Natural killer cell treated with Interleukin-12 subunit alpha and Interleukin-12 subunit beta and Interleukin-15 and Interleukin-18, amount 100 ng/mL, for 72 hours (primary cell): ENCODE measurements at regions not wholly inside any gene's neighbourhood (a gene's known extent, or its start where the extent isn't known, plus 50 kb on each side); places are given as distances from the start of the nearest gene placed in this dataset.

Experiments used
- ATAC-seq, 2 donors: fragments of 150-1000 bp; cut with Tn5 transposase in 1 of 2; sonication (Bioruptor Pico), chemical (Tn5 transposase) in 1 of 2; 2 replicates each; pipeline ENCODE4 v1.10.0; 2021
- DNase-seq: peaks from one replicate; pipeline ENCODE4 v3.0.0; 2022; ENCODE audit warnings: low spot score
- H3K27ac Mint-ChIP-seq, 2 donors: 1 replicate in 1 of 2; 2 replicates in 1 of 2; pipeline ENCODE4 v1.8.0; 2022; ENCODE audit warnings: mixed read lengths in 2 of 2, mild to moderate bottlenecking in 1 of 2, moderate library complexity in 1 of 2
- H3K27me3 Mint-ChIP-seq, 2 donors: 1 replicate in 1 of 2; 2 replicates in 1 of 2; pipeline ENCODE4 v1.8.0; 2022; ENCODE audit warnings: mixed read lengths in 2 of 2
- H3K36me3 Mint-ChIP-seq: one replicate; pipeline ENCODE4 v1.8.0; 2022; ENCODE audit warnings: mixed read lengths
- H3K4me1 Mint-ChIP-seq, 2 donors: 1 replicate in 1 of 2; 2 replicates in 1 of 2; pipeline ENCODE4 v1.8.0; 2022; ENCODE audit warnings: low read depth in 2 of 2, mixed read lengths in 2 of 2, mild to moderate bottlenecking in 1 of 2
- H3K4me3 Mint-ChIP-seq: one replicate; pipeline ENCODE4 v1.8.0; 2022; ENCODE audit warnings: mixed read lengths
- H3K9me3 Mint-ChIP-seq: 2 replicates; pipeline ENCODE4 v1.8.0; 2022; ENCODE audit warnings: mixed read lengths

DNA sequence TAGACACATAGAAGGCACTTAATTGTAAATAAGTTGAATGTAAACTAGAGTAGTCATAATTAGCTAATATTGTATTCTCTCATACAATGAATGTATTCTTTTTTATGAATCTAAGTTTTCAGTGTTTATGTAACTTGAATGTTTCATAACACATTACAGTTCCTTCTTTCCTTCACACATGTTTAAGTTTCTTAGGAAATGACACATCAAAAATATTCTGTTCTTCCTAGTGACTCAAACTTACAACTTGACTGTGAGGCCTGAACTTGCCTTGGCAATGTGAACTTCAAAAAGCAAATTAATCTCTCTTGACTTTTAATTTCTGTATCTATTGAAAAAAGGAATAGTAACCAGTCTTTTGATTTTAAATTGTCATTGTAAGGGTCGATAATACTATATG is 700.1 kb downstream of the KCNT2 start:
- H3K9me3 Mint-ChIP-seq: no peaks in the 10 kb centered on the region
- ATAC-seq: no peak
- H3K4me1 Mint-ChIP-seq: no peaks in the 10 kb centered on the region

DNA sequence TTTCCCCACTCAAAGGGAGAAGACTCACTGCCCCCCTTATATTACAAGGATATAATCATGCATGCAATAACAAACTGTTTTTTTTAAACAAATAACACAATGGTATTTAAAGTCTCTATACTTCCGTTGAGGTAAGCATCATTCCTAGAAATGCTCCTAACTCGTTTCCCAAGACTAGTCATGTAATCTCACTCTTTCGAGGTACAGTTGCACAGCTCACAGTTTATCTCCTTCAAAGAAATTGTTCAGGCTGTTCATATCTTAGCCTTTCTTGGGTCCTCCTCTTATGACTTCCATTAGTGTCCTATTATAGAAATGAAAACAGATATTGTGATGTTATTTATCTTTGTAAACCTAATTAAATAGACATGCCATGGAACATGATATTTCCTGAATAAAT is 705.0 kb downstream of the KCNT2 start:
- H3K27me3 Mint-ChIP-seq: no peaks in the 10 kb centered on the region
- H3K4me3 Mint-ChIP-seq: no peak overlapping the region
- DNase-seq: no peak
- no peak for ATAC-seq
- peaks cover 3% of the 10 kb centered on the region for H3K9me3 Mint-ChIP-seq
- H3K4me1 Mint-ChIP-seq: no peaks in the 10 kb centered on the region
- no peak overlapping the region for H3K27ac Mint-ChIP-seq
- H3K36me3 Mint-ChIP-seq: no peaks in the 10 kb centered on the region

More for the DNA sequence above, 700.1 kb downstream of the KCNT2 start:
- H3K27me3 Mint-ChIP-seq: no peaks in the 10 kb centered on the region
- no peak overlapping the region for H3K27ac Mint-ChIP-seq
- no peaks in the 10 kb centered on the region for H3K36me3 Mint-ChIP-seq
- DNase-seq: no peak
- no peak overlapping the region for H3K4me3 Mint-ChIP-seq

GRCh38 chr1:195902779-195903178 is 705.5 kb downstream of the KCNT2 start:
- H3K4me3 Mint-ChIP-seq: no peak overlapping the region

GRCh38 chr1:195899762-195900352 is 708.4 kb downstream of the KCNT2 start:
- Mint-ChIP-seq H3K4me3 (no peak overlapping the region), H3K27me3 (no peaks in the 10 kb centered on the region), H3K27ac (no peak overlapping the region), H3K4me1 (no peaks in the 10 kb centered on the region), H3K9me3 (peaks cover 11% of the 10 kb centered on the region), H3K36me3 (no peaks in the 10 kb centered on the region)
- ATAC-seq (no peak), DNase-seq (no peak)

More at GRCh38 chr1:195902779-195903178, 705.5 kb downstream of the KCNT2 start:
- Mint-ChIP-seq H3K36me3 (no peaks in the 10 kb centered on the region), H3K27ac (no peak overlapping the region), H3K4me1 (no peaks in the 10 kb centered on the region), H3K27me3 (no peaks in the 10 kb centered on the region), H3K9me3 (peaks cover 4% of the 10 kb centered on the region)
- ATAC-seq (no peak), DNase-seq (no peak)

DNA sequence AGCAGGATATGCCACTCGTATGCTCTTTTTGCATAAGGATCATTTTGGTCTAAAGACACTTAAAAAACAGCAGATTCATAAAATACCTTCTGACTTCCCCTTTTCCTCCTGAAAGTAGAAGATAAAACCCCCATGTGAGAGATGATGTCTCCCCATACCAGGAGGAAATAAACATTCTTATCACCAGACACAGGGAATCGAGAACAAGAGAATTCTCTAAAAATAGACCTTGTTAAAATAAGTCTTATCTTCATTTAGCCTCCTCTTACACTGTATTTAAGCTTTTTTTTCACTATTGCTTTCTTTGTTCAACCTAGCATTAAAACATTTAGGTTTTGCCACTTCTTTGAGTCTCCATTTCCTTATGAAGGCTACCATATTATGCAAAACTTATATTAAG is 709.3 kb downstream of the KCNT2 start:
- Mint-ChIP-seq H3K27ac (no peak overlapping the region), H3K4me3 (no peak overlapping the region), H3K36me3 (no peaks in the 10 kb centered on the region), H3K4me1 (no peaks in the 10 kb centered on the region), H3K9me3 (peaks cover 13% of the 10 kb centered on the region), H3K27me3 (no peaks in the 10 kb centered on the region)
- DNase-seq: no peak
- no peak for ATAC-seq

- Mint-ChIP-seq H3K27me3 (no peaks in the 10 kb centered on the region), H3K4me1 (no peaks in the 10 kb centered on the region)
Observed at GRCh38 chr1:195898373-195898772, 709.9 kb downstream of the KCNT2 start.

GRCh38 chr1:195897076-195897475 is 711.2 kb downstream of the KCNT2 start:
- H3K27ac Mint-ChIP-seq: no peak overlapping the region
- H3K27me3 Mint-ChIP-seq: no peaks in the 10 kb centered on the region
- H3K4me3 Mint-ChIP-seq: no peak overlapping the region
- ATAC-seq: no peak
- H3K4me1 Mint-ChIP-seq: no peaks in the 10 kb centered on the region
- H3K9me3 Mint-ChIP-seq: peaks cover 16% of the 10 kb centered on the region
- no peak for DNase-seq
- no peaks in the 10 kb centered on the region for H3K36me3 Mint-ChIP-seq

More at GRCh38 chr1:195898373-195898772, 709.9 kb downstream of the KCNT2 start:
- no peak overlapping the region for H3K27ac Mint-ChIP-seq
- no peaks in the 10 kb centered on the region for H3K36me3 Mint-ChIP-seq
- H3K9me3 Mint-ChIP-seq: peaks cover 16% of the 10 kb centered on the region
- ATAC-seq (no peak), DNase-seq (no peak)
- H3K4me3 Mint-ChIP-seq: no peak overlapping the region

DNA sequence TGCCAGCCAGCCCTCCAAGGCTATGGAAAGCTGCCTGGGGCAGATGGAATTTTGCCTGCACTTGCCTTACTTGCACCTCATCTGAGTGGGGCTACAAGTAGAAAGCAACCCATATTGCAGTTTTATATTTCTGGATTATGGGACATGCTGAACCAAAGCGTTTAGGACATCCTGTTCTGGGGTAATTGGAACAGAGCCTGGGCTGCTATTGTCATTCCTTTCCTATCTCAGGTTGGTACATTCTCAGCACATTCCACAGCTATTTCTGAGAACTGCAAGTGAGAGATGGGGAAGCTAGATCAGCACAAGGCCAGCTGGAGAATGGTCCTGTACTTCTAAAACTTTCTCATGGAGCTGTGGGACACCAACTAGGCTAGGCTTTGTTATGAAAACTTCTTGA is 713.8 kb downstream of the KCNT2 start:
- H3K27me3 Mint-ChIP-seq: no peaks in the 10 kb centered on the region
- H3K4me3 Mint-ChIP-seq: no peak overlapping the region
- H3K27ac Mint-ChIP-seq: no peak overlapping the region

DNA sequence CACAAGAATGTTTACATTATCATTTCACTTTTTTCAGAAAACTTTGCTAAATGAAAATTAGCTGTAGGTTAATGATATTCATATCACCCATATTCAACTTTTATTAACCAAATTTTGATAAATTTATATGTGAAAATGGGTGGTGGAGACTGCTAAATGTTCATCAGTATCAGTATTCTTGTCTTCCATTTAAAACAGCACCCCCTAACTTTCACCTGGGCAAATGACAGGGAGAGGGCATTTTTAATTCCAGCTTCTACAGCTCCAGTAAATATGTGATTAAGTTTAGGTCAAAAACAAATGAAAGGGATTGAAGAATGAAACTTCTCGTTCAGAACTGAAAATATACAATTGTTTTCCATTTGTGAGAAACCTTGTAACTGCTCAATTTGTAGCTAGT is 722.2 kb downstream of the KCNT2 start:
- ATAC-seq (no peak), DNase-seq (no peak)
- Mint-ChIP-seq H3K27me3 (no peaks in the 10 kb centered on the region), H3K9me3 (peaks cover 16% of the 10 kb centered on the region), H3K4me1 (no peaks in the 10 kb centered on the region), H3K27ac (no peak overlapping the region), H3K4me3 (no peak overlapping the region), H3K36me3 (peaks cover 11% of the 10 kb centered on the region)

More for the DNA sequence above, 713.8 kb downstream of the KCNT2 start:
- DNase-seq: no peak
- Mint-ChIP-seq H3K36me3 (peaks cover 6% of the 10 kb centered on the region), H3K9me3 (peaks cover 22% of the 10 kb centered on the region), H3K4me1 (no peaks in the 10 kb centered on the region)
- no peak for ATAC-seq

- H3K4me3 Mint-ChIP-seq: no peak overlapping the region
- no peaks in the 10 kb centered on the region for H3K4me1 Mint-ChIP-seq
- ATAC-seq: no peak
- no peaks in the 10 kb centered on the region for H3K27me3 Mint-ChIP-seq
- no peak overlapping the region for H3K27ac Mint-ChIP-seq
- DNase-seq: no peak
- peaks cover 20% of the 10 kb centered on the region for H3K9me3 Mint-ChIP-seq
- H3K36me3 Mint-ChIP-seq: no peaks in the 10 kb centered on the region
Observed at GRCh38 chr1:195878478-195878877, 729.8 kb downstream of the KCNT2 start.

DNA sequence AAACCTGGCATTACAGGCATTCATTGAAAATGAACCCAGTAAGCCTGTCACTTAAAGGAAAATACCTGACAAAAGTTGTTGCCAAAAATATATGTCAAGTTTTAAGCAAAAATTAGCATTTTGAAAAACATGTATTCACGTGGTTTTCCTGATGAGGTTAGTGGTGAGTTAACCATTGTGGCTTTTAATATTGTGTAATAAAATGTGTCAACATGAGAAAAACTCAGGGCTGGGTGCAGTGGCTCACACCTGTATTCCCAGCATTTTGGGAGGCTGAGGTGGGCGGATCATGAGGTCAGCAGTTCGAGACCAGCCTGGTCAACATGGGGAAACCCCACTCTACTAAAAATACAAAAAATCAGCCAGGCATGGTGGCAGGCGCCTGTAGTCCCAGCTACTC is 731.4 kb downstream of the KCNT2 start:
- Mint-ChIP-seq H3K4me1 (no peaks in the 10 kb centered on the region), H3K9me3 (peaks cover 24% of the 10 kb centered on the region)

DNA sequence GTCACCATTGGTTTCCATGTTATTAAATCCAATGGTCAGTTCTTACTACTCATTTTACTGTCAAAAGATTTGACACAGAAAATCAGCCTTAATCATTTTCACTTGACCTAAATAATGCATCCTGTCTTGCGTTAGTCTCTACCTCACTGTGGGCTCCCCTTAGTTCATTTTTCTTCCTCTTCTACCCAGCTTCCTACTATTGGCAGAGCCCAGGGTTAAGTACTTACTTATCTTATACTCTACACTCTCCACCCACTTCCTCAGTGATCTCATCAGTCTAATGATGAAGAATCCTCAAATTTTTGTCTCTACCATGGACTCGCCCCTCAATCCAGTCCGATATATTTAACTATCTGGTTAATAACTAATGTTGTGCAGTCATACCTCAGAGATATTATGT is 735.9 kb downstream of the KCNT2 start:
- no peaks in the 10 kb centered on the region for H3K36me3 Mint-ChIP-seq
- DNase-seq: no peak
- ATAC-seq: no peak
- no peaks in the 10 kb centered on the region for H3K4me1 Mint-ChIP-seq
- H3K4me3 Mint-ChIP-seq: no peak overlapping the region
- no peaks in the 10 kb centered on the region for H3K27me3 Mint-ChIP-seq
- no peak overlapping the region for H3K27ac Mint-ChIP-seq
- H3K9me3 Mint-ChIP-seq: peaks cover 22% of the 10 kb centered on the region

More for the DNA sequence above, 731.4 kb downstream of the KCNT2 start:
- no peak for DNase-seq
- H3K27ac Mint-ChIP-seq: no peak overlapping the region
- H3K36me3 Mint-ChIP-seq: no peaks in the 10 kb centered on the region
- H3K4me3 Mint-ChIP-seq: no peak overlapping the region
- no peaks in the 10 kb centered on the region for H3K27me3 Mint-ChIP-seq
- no peak for ATAC-seq

- Mint-ChIP-seq H3K36me3 (no peaks in the 10 kb centered on the region), H3K27me3 (no peaks in the 10 kb centered on the region), H3K4me3 (no peak overlapping the region), H3K27ac (no peak overlapping the region), H3K4me1 (no peaks in the 10 kb centered on the region), H3K9me3 (peaks cover 13% of the 10 kb centered on the region)
- no peak for ATAC-seq
- DNase-seq: no peak
Observed at GRCh38 chr1:195867638-195868037, 740.6 kb downstream of the KCNT2 start.

GRCh38 chr1:195866781-195867222 is 741.4 kb downstream of the KCNT2 start:
- Mint-ChIP-seq H3K27me3 (no peaks in the 10 kb centered on the region), H3K36me3 (no peaks in the 10 kb centered on the region), H3K27ac (no peak overlapping the region), H3K9me3 (peaks cover 9% of the 10 kb centered on the region), H3K4me3 (no peak overlapping the region), H3K4me1 (no peaks in the 10 kb centered on the region)
- ATAC-seq: no peak
- no peak for DNase-seq
